ENCODE measurements at regions not wholly inside any gene's neighbourhood (a gene's known extent, or its start where the extent isn't known, plus 50 kb on each side); places are given as distances from the start of the nearest gene placed in this dataset.

DNA sequence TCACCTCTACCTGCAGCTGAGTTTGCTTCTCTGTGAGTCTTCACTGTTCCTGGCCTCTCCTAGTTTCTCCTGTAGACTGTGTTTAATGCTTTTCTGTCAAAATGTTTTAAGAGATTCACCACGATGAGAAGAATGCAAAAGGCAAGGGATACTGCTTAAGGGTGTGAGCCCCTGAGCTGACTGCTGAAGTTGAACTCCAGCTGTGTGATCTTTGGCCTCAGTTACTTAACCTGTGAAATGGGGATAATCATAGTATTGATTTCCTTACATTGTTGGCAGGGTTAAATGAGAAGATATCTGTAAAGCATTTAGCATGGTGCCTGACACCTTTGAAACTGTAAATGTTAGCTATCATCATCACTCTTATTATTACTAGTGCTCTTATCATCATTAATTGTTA is 230.2 kb upstream of the MYLIP start:
- no peaks in the 10 kb centered on the region; the same call in 1 of the 2 replicates for H3K36me3 ChIP-seq (ENCODE audit: insufficient read depth, low read length)
- no peak for DNase-seq (ENCODE audit: low spot score)
- ChIA-PET POLR2A (interaction anchor here (0.6 to 1.0 kb wide), 4 partner anchors 8 to 241 kb away, joined by 3 to 4 read pairs (median 4); no protein-coding TSS in a partner anchor), CTCF (ENCODE audit: unreplicated experiment) (no interaction called here)
- H2AFZ ChIP-seq (ENCODE audit: low read length), result no peak overlapping the region
- no TSS peak for BruUV-seq (replicated peaks)
- no peaks in the 10 kb centered on the region for H3K9me2 ChIP-seq (ENCODE audit: insufficient read depth, low read length)
- H3K9me3 ChIP-seq (ENCODE audit: low read length), result peaks cover 6% of the 10 kb centered on the region; the same call in 1 of the 2 replicates
- no peak overlapping the region for H3K4me2 ChIP-seq (ENCODE audit: low read length)
- no peaks in the 10 kb centered on the region for H3K79me2 ChIP-seq (ENCODE audit: insufficient read depth, low read depth, low read length)
- no peak overlapping the region for H3K4me3 ChIP-seq (ENCODE audit: low read depth, low read length, poor library complexity, severe bottlenecking)
- H4K20me1 ChIP-seq (ENCODE audit: insufficient read depth, low read length), result no peaks in the 10 kb centered on the region
- H3K27ac ChIP-seq (ENCODE audit: low read depth, low read length, poor library complexity, severe bottlenecking), result no peak overlapping the region
- TF ChIP-seq EZH2phosphoT487 (IDR thresholded peaks at IDR 0.05; ENCODE audit: borderline replicate concordance, low read depth, low read length), result no peak
- TF ChIP-seq, protein P1, sequence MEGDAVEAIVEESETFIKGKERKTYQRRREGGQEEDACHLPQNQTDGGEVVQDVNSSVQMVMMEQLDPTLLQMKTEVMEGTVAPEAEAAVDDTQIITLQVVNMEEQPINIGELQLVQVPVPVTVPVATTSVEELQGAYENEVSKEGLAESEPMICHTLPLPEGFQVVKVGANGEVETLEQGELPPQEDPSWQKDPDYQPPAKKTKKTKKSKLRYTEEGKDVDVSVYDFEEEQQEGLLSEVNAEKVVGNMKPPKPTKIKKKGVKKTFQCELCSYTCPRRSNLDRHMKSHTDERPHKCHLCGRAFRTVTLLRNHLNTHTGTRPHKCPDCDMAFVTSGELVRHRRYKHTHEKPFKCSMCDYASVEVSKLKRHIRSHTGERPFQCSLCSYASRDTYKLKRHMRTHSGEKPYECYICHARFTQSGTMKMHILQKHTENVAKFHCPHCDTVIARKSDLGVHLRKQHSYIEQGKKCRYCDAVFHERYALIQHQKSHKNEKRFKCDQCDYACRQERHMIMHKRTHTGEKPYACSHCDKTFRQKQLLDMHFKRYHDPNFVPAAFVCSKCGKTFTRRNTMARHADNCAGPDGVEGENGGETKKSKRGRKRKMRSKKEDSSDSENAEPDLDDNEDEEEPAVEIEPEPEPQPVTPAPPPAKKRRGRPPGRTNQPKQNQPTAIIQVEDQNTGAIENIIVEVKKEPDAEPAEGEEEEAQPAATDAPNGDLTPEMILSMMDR (conservative IDR thresholded peaks at IDR 0.05; ENCODE audit: low read length), result no peak
- H3K4me1 ChIP-seq (ENCODE audit: insufficient read depth, low read length, poor library complexity, severe bottlenecking), result peaks cover 50% of the 10 kb centered on the region
- intact Hi-C loops (cut with micrococcal nuclease; ENCODE audit: unreplicated experiment), result loop anchor here (5.0 kb wide), 1 partner anchor 309 kb away; no protein-coding TSS in a partner anchor

- CTCF ChIA-PET (ENCODE audit: unreplicated experiment), result no interaction called here
- Histone ChIP-seq H3K4me3 (ENCODE audit: low read depth, low read length, poor library complexity, severe bottlenecking) (no peak overlapping the region), H3K36me3 (ENCODE audit: insufficient read depth, low read length) (no peaks in the 10 kb centered on the region), H2AFZ (ENCODE audit: low read length) (peak overlapping the region; percentile 30; the same call in 1 of the 2 replicates), H3K79me2 (ENCODE audit: insufficient read depth, low read depth, low read length) (no peaks in the 10 kb centered on the region), H3K27ac (ENCODE audit: low read depth, low read length, poor library complexity, severe bottlenecking) (no peak overlapping the region), H3K9me2 (ENCODE audit: insufficient read depth, low read length) (no peaks in the 10 kb centered on the region), H3K9me3 (ENCODE audit: low read length) (peaks cover 18% of the 10 kb centered on the region; the same call in 1 of the 2 replicates), H3K4me1 (ENCODE audit: insufficient read depth, low read length, poor library complexity, severe bottlenecking) (peaks cover 40% of the 10 kb centered on the region), H3K4me2 (ENCODE audit: low read length) (peak overlapping the region; percentile 1; the same call in 1 of the 2 replicates), H4K20me1 (ENCODE audit: insufficient read depth, low read length) (no peaks in the 10 kb centered on the region)
- POLR2A ChIA-PET, result interaction anchor here (0.6 to 1.3 kb wide), 2 partner anchors 11 to 24 kb away, joined by 3 read pairs; no protein-coding TSS in a partner anchor
- intact Hi-C loops (cut with micrococcal nuclease; ENCODE audit: unreplicated experiment), result loop anchor here (5.0 kb wide), 1 partner anchor 310 kb away; no protein-coding TSS in a partner anchor
- BruUV-seq (replicated peaks), result no TSS peak
- DNase-seq (ENCODE audit: low spot score), result no peak
- TF ChIP-seq, protein P1 (conservative IDR thresholded peaks at IDR 0.05; ENCODE audit: low read length), result no peak
- no peak for TF ChIP-seq EZH2phosphoT487 (IDR thresholded peaks at IDR 0.05; ENCODE audit: borderline replicate concordance, low read depth, low read length)
These were observed 231.6 kb upstream of the MYLIP start for GRCh38 chr6:15897063-15897876.

All from OCI-LY7 (cell line).